Urothelium cell line (cell line): ENCODE measurements at regions not wholly inside any gene's neighbourhood (a gene's known extent, or its start where the extent isn't known, plus 50 kb on each side); places are given as distances from the start of the nearest gene placed in this dataset.
A peak's percentile ranks its signal among the peaks of the same experiment; 100 is the strongest.
"Not testable (repeated sequence)": the region's sequence is repeated elsewhere in the genome, so short reads cannot be mapped to it uniquely, and the experiment has no call there.

Source experiments
- DNase-seq: peaks from one replicate; pipeline ENCODE4 v3.0.0; 2011; ENCODE audit warnings: low spot score, mixed read lengths
- FAIRE-seq: peaks from 2 replicates; lab custom pipeline; 2011; peaks lifted over from hg19 to GRCh38; lab: Jason Lieb, UNC

- no peak for DNase-seq
- no peak for FAIRE-seq
These were observed 146.4 kb downstream of the ACTR3B start for GRCh38 chr7:152905949-152906348.

DNA sequence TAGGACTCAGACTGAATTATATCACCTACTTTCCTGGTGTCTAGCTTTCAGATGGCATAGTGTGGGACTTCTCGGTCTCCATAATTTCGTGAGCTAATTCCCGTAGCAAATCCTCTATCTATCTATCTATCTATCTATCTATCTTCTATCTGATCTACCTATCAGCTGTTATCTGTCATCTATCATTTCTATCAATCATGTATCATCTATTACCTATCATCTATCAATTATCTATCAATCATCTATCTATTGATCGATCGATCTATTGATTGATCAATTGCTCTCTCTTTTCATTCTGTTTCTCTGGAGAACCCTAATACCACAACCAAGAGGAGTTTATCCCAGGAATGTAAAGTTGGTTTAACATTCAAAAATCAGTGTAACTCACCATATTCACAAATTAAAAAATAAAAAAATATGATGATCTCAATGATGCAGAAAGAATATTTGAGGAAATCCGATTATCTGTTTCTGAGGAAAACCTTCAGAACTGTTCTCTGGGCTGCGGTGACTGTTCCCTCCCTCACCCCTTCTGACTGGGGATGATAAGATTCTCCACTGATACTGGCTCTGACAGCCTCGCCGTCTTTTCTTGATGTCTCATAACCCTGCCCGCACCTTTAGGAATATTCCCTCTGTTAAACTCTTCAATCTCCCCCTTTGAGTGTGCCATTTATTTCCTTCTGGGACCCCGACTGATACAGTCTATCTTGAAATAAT is 147.7 kb downstream of the ACTR3B start:
- FAIRE-seq, result no peak
- DNase-seq, result no peak

GRCh38 chr7:152909280-152909679 is 149.7 kb downstream of the ACTR3B start:
- DNase-seq (no peak), FAIRE-seq (no peak)

DNA sequence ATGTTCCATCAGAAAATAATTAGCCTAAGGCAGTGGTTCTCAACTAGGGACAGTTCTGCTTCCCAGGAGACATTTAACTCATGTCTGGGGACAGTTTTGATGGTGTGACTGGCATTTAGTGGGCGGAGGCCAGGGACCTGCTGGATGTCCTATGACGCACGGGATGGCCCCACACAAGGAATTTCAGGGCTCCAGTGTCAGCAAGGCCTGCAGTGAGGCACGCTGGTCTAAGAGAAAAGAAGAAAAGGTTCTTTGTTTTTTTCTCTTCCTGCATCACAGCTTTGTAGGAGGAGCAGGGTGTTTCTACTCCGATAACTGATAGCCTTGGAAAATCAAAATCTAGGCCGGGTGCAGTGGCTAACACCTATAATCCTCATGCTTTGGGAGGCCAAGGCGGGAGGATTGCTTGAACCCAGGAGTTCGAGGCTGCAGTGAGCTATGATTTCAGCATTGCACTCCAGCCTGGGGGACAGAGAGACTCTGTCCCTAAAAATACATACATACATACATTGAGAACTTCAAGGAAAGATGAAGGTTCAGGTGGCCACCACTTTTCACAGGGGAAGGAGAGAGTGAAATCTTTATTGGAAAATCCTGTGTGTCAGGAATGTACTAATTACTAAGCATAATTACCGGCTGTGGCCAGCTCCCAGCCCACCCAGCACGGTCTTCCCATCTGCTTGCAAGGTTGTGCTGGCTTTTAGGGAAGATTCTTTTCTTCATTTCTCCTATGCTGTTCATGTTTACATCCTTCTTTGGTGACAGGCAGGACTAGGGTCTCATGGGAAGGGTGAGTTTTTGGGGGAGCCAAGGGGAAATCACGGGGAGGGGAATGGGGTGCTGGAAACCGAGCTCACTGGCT is 150.4 kb downstream of the ACTR3B start:
- FAIRE-seq, result no peak
- no peak for DNase-seq

DNA sequence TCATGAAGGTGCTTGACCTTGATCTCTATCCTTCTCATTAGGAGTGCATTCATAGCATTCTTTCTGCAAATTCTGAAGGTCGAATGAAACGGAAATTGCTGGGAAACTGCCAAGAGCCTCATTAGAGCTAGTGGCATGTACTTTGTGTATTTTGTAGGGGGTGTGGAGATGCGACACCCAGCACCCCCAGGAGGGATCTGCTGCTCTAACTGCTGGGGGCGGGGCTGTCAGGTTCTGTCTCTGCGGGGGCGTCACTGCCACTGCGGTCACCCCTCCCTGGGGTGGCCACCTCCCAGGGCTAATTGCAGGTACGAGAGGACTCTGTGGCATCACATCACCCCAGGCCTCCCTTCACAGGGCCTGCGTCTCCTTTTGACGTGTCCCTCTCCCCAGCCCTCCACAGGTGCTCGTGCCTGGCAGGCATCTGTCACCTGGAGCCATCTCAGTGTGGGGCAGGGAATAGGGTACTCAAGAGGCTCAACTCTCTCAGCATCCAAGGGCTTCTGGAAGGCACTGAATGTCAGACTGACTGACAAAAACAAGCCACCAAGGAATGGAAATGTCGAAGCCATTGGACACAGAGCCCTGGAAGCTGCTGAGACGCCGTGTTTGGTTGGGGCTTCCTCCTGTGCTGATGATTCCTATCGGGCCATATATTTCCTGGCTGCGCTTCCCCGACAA is 151.1 kb downstream of the ACTR3B start:
- FAIRE-seq (no peak), DNase-seq (no peak)

- no peak for FAIRE-seq
These were observed 151.6 kb downstream of the ACTR3B start for GRCh38 chr7:152911226-152911560.

GRCh38 chr7:152911922-152912321 is 152.4 kb downstream of the ACTR3B start:
- FAIRE-seq, result no peak
- DNase-seq, result no peak

More at GRCh38 chr7:152911226-152911560, 151.6 kb downstream of the ACTR3B start:
- DNase-seq, result no peak

DNA sequence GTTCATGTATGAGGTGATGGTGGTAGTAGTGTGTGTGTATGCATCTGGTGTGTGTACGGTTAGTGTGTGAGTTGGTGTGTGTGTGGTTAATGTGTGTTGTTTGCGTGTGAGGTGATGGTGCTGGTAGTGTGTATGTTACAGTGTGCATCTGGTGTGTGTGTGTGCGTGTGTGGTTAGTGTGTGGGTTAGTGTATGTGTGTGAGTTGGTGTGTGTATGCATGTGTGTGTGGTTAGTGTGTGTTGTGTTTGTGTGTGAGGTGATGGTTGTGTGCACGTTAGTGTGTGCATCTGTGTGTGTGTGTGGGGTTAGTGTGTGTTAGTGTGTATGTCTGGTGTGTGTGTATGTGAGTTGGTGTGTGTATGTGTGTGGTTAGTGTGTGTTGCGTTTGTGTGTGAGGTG is 153.0 kb downstream of the ACTR3B start:
- FAIRE-seq, result no peak
- DNase-seq, result no peak

DNA sequence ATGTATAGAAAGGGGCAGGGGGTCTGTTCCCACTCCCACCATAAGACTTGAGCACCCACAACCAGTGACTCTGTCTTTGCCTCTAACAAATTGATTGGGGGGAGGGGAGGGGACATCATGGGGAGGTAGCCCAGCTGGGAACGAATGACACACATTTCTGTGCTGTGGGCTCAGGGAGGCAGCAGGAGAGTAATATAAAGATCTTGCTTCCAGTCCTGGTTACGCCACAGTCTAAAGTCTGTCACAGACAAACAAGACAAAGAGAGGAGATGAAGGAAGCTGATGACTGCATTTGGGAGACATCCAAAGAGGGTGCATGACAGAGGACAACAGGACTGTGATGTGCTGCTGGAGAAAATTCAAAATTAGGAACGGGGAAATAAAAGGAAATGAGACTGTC is 153.9 kb downstream of the ACTR3B start:
- FAIRE-seq (no peak), DNase-seq (no peak)

- FAIRE-seq, result peak; percentile 81
These were observed 154.7 kb downstream of the ACTR3B start for GRCh38 chr7:152914014-152914844.

GRCh38 chr7:152914845-152915102 is 155.2 kb downstream of the ACTR3B start:
- DNase-seq, FAIRE-seq: not testable (repeated sequence)

More at GRCh38 chr7:152914014-152914844, 154.7 kb downstream of the ACTR3B start:
- no peak for DNase-seq

- FAIRE-seq, result no peak
- DNase-seq, result no peak
These were observed 162.9 kb downstream of the ACTR3B start for GRCh38 chr7:152922318-152923081.

GRCh38 chr7:152923711-152924110 is 164.2 kb downstream of the ACTR3B start:
- DNase-seq (no peak), FAIRE-seq (no peak)

GRCh38 chr7:152924238-152924637 is 164.7 kb downstream of the ACTR3B start:
- FAIRE-seq (no peak), DNase-seq (no peak)

GRCh38 chr7:152924826-152925411 is 165.4 kb downstream of the ACTR3B start:
- no peak for DNase-seq
- FAIRE-seq, result no peak

- FAIRE-seq (no peak), DNase-seq (peak; percentile 38)
These were observed 166.0 kb downstream of the ACTR3B start for GRCh38 chr7:152925412-152926147.

DNA sequence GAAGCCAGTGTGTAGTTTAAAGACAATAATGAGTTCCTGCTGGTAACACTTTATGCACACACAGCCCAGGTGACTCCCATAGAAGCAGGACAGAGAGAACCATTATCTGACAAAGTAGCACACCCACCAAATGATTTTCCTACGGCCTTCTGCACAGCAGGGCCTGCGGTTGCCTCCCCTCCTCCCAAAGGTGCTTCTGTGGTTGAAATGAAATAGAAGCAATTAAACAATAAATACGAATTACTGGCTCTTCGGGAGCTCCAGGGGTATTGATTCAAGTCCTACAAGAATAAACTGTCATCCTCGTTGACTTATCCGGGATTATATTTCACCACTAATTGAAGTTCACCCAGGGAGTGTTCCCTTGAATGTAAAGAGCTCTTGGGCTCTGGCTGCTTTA is 172.1 kb downstream of the ACTR3B start:
- no peak for FAIRE-seq
- DNase-seq, result no peak

- DNase-seq (no peak), FAIRE-seq (no peak)
These were observed 177.7 kb downstream of the ACTR3B start for GRCh38 chr7:152937282-152937681.

DNA sequence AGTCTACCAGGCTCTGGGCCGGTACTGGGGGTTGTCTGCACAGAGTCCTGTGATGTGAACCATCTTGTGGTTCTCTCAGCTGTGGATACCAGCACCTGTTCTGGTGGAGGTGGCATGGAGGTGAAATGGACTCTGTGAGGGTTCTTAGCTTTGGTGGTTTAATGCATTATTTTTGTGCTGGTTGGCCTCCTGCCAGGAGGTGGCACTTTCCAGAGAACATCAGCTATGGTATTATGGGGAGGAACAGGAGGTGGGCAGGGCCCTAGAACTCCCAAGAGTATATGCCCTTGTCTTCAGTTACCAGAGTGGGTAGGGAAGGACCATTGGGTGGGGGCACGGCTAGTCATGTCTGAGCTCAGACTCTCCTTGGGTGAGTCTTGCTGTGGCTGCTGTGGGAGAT is 187.1 kb downstream of the ACTR3B start:
- DNase-seq, FAIRE-seq: not testable (repeated sequence)
